Panc1 (cell line): ENCODE measurements at regions not wholly inside any gene's neighbourhood (a gene's known extent, or its start where the extent isn't known, plus 50 kb on each side); places are given as distances from the start of the nearest gene placed in this dataset.

Experiments used
- ATAC-seq: fragments of 200-7000 bp; cut with Tn5 transposase; 2 replicates; pipeline ENCODE4 v1.9.1; 2020; ENCODE audit warnings: mild to moderate bottlenecking, moderate library complexity
- BruUV-seq: library from RNA; stranded (reverse); fragments of 400-500 nt; replicated peaks from 2 replicates; lab custom pipeline; 2021; lab: Mats Ljungman, UMichigan
- CTCF ChIA-PET: fragments of 300-600 bp; sonication (Branson Sonifier 250); formaldehyde crosslinking; loops from one replicate; lab custom pipeline; 2022; ENCODE audit warnings: antibody characterized with exemption; lab: Charles Lee
- POLR2A ChIA-PET: fragments of 300-600 bp; sonication (Branson Sonifier 250); formaldehyde crosslinking; loops from one replicate; lab custom pipeline; 2022; ENCODE audit warnings: antibody characterized with exemption; lab: Charles Lee
- DNase-seq: peaks from one replicate; pipeline ENCODE4 v3.0.0-alpha.2; 2010; ENCODE audit warnings: low read depth, low spot score
- H3K27ac ChIP-seq: 2 replicates; pipeline ENCODE4 v1.5.1; 2011; ENCODE audit warnings: mild to moderate bottlenecking, low read length, inconsistent platforms
- H3K27me3 ChIP-seq: fragments of 200-500 bp; sonication (Bioruptor generic); 2 replicates; pipeline ENCODE4 v1.6.0; 2014; ENCODE audit warnings: low read length, inconsistent platforms; ENCODE audit not compliant: control insufficient read depth, insufficient read depth
- H3K36me3 ChIP-seq: fragments of 200-500 bp; sonication (Bioruptor generic); 2 replicates; pipeline ENCODE4 v1.5.1; 2014; ENCODE audit warnings: inconsistent platforms, mild to moderate bottlenecking, low read length, moderate library complexity; ENCODE audit not compliant: control insufficient read depth, insufficient read depth
- H3K4me1 ChIP-seq: 2 replicates; pipeline ENCODE4 v1.5.1; 2011; ENCODE audit warnings: inconsistent platforms, mild to moderate bottlenecking, low read length, moderate library complexity; ENCODE audit not compliant: control insufficient read depth, insufficient read depth
- H3K4me3 ChIP-seq, 2 experiments: 2 replicates each; pipeline ENCODE4 v1.5.1; 2011 to 2012; ENCODE audit warnings: low read depth in 2 of 2, low read length in 2 of 2, mild to moderate bottlenecking in 2 of 2, inconsistent platforms in 1 of 2, moderate library complexity in 1 of 2
- H3K9me3 ChIP-seq: fragments of 200-500 bp; sonication (Bioruptor generic); 2 replicates; pipeline ENCODE4 v1.5.1; 2014; ENCODE audit warnings: low read depth, mild to moderate bottlenecking, inconsistent platforms, low read length, moderate library complexity; ENCODE audit not compliant: control insufficient read depth, insufficient read depth
- CTCF ChIP-seq: fragments of 450-650 bp; IDR thresholded peaks from 2 replicates; pipeline ENCODE4 v1.5.1; 2017; ENCODE audit warnings: mild to moderate bottlenecking
- POLR2AphosphoS5 ChIP-seq: IDR thresholded peaks from 2 replicates; pipeline ENCODE4 v1.6.1; 2012; ENCODE audit warnings: mild to moderate bottlenecking, low read depth, low read length, moderate library complexity
- REST ChIP-seq, 2 experiments: IDR thresholded peaks; 2 replicates each; pipeline ENCODE4 v1.6.1; 2011 to 2012; ENCODE audit warnings: low read depth in 2 of 2, control low read depth in 1 of 2, low read length in 1 of 2, mild to moderate bottlenecking in 1 of 2, moderate library complexity in 1 of 2; ENCODE audit not compliant: insufficient read depth in 1 of 2
- SIN3A ChIP-seq: IDR thresholded peaks from 2 replicates; pipeline ENCODE4 v1.6.1; 2012; ENCODE audit warnings: low read depth, mild to moderate bottlenecking, low read length, moderate library complexity, borderline replicate concordance; ENCODE audit not compliant: insufficient read depth
- TCF7L2 ChIP-seq: IDR thresholded peaks from 2 replicates; pipeline ENCODE4 v1.6.1; 2011; ENCODE audit warnings: mild to moderate bottlenecking, low read depth, low read length, inconsistent platforms
- in situ Hi-C: cut with HindIII; loops from 2 replicates; pipeline ENCODE4 v1.10.0; 2016; ENCODE audit warnings: low sequenced_read_pairs, low pct_unique_long_range_greater_than_20kb
- intact Hi-C: fragments of 100-400 bp; cut with micrococcal nuclease; formaldehyde crosslinking; loops from one replicate; pipeline ENCODE4 v1.10.0; 2022; ENCODE audit not compliant: unreplicated experiment

DNA sequence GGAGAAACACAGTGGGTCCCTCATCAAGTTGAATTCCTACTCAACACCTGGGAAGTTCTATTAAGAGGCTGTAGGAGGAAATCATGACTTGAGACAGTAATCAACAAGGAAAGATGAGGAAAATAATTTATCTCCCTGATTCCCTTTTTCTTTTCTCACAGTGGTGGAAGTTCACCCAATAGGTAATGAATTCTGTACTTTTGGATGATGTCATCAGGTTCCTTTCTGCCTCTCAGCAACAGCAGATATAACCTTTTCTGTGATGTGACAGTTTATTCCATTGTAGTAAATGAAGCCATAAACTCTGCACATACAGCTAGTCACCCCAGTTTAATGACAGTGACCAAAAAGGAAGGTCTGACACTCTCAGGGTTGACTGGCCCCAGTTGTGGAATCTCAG, 1265.0 kb downstream of the NXPH1 start:
- H3K27ac ChIP-seq, result no peak overlapping the region
- in situ Hi-C loops (no loop called here), intact Hi-C loops (no loop called here)
- H3K4me3 ChIP-seq, result no peak overlapping the region
- no peaks in the 10 kb centered on the region for H3K36me3 ChIP-seq
- DNase-seq (no peak), ATAC-seq (no peak)
- H3K27me3 ChIP-seq, result no peaks in the 10 kb centered on the region
- TF ChIP-seq POLR2AphosphoS5 (no peak), REST (IDR thresholded peaks at IDR 0.05; ENCODE audit: insufficient read depth in 1 of 2, low read depth in 2 of 2, low read length in 1 of 2) (no peak), CTCF (no peak), TCF7L2 (no peak), SIN3A (no peak)
- no peaks in the 10 kb centered on the region for H3K4me1 ChIP-seq
- ChIA-PET CTCF (no interaction called here), POLR2A (no interaction called here)
- H3K9me3 ChIP-seq, result no peaks in the 10 kb centered on the region; the same call in 1 of the 2 replicates
- BruUV-seq, result no TSS peak

DNA sequence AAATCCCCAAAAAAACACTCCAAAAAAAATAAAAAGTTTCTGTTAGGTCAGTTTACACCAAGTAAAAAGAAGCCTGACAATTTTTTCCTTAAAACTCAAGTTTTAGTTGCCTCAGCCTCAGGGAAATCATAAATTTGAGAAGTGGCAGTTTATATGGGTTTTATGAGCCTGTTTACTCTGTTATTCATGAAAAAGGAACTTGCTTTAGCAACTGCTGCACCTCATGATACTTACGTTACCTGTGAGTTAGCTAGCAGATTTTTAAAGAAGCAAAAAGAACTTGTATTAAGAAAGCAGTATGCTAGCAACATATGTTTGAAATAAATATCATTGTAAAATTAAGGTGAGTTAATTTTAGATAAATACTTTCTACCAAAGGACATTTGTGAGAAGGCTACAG, 1264.5 kb upstream of the PHF14 start:
- in situ Hi-C loops, result no loop called here
- no TSS peak for BruUV-seq
- ChIA-PET CTCF (interaction anchor here (0.7 kb wide), 1 partner anchor 79 kb away, joined by 4 read pairs; no protein-coding TSS in a partner anchor), POLR2A (no interaction called here)
- Histone ChIP-seq H3K36me3 (no peaks in the 10 kb centered on the region), H3K4me1 (no peaks in the 10 kb centered on the region; the same call in 1 of the 2 replicates), H3K27me3 (no peaks in the 10 kb centered on the region), H3K27ac (peak overlapping the region; percentile 45; the same call in 1 of the 2 replicates), H3K9me3 (no peaks in the 10 kb centered on the region), H3K4me3 (no peak overlapping the region)
- intact Hi-C loops, result no loop called here
- ATAC-seq, result no peak
- no peak for DNase-seq
- no peak for TF ChIP-seq REST (IDR thresholded peaks at IDR 0.05; ENCODE audit: insufficient read depth in 1 of 2, low read depth in 2 of 2, low read length in 1 of 2)
- no peak for TF ChIP-seq CTCF
- no peak for TF ChIP-seq SIN3A
- TF ChIP-seq TCF7L2, result no peak
- TF ChIP-seq POLR2AphosphoS5, result no peak
